Suprapubic skin (tissue), 3 donors: ENCODE measurements at regions not wholly inside any gene's neighbourhood (a gene's known extent, or its start where the extent isn't known, plus 50 kb on each side); places are given as distances from the start of the nearest gene placed in this dataset.

Experiments used
- CTCF ChIP-seq, 2 donors: fragments of 200-600 bp in 1 of 2; fragments of 450-650 bp in 1 of 2; sonication (generic) in 1 of 2; IDR thresholded peaks; one replicate each; pipeline ENCODE4 v1.5.1; 2016 to 2019; ENCODE audit warnings: antibody characterized with exemption in 2 of 2, mild to moderate bottlenecking in 1 of 2, moderate library complexity in 1 of 2
- POLR2A ChIP-seq, 2 donors: fragments of 450-650 bp; IDR thresholded peaks; one replicate each; pipeline ENCODE4 v1.6.1; 2017; ENCODE audit warnings: antibody characterized with exemption in 2 of 2, mild to moderate bottlenecking in 2 of 2, moderate library complexity in 2 of 2

- TF ChIP-seq POLR2A (IDR thresholded peaks at IDR 0.05) (no peak), CTCF (IDR thresholded peaks at IDR 0.05) (no peak)
Observed at GRCh38 chr4:34464196-34464595, 1780.1 kb downstream of the ARAP2 start.
